CD4-positive, alpha-beta T cell treated with Interleukin-10 for 1 hour (primary cell): ENCODE measurements at regions not wholly inside any gene's neighbourhood (a gene's known extent, or its start where the extent isn't known, plus 50 kb on each side); places are given as distances from the start of the nearest gene placed in this dataset.

Source experiments
- DNase-seq: peaks from one replicate; pipeline ENCODE4 v3.0.0-alpha.2; 2020

GRCh38 chr9:91102269-91102668 lies 259.4 kb downstream of the AUH start:
- DNase-seq, result no peak

DNA sequence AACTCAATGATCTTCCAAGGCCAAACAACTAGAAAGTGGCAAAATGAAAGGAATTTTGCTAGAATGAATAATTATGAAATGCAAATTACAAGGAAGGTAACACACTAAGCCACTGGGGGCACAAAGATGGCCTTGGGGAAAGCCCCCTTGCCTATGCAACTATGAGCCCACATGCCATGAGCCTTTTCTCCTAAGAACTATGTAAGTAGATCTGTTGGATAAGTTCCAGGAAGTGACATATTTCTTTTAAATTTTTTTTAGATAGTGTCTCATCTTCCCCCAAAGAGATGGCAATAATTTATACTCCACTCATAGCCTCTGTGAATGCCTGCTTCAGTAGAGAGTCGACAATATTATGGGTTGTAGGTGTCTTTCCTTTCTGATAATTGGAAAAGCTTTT lies 257.8 kb downstream of the AUH start:
- no peak for DNase-seq

DNA sequence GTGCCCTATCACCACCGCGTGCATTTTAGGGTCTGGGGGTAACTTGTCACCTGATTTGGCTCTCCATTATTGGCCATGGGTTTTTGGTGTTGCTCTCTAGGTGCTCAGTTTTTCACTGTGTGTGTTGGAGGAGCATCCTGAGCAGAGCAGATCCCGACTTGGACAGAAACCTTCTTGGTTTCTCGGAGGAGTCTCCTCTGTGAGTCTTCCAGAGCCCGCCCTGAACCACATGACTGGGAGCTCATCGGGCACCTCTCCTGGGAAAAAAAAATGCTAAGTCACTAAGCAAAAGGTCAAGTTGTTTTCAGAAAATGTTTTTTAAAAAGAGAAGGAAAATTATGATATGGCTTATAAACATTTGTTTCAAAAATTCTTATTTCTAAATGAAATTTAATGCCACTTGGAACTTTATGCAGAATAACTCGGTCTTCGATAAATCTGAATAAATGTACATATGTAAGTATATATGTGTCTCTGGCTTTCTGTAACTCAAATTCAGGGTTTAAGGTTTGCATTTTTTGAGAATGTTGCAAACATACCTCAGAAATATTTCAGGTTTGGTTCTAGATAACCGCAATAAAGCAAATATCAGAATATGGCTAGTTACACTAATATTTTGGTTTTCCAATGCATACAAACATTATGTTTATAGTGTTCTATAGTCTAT lies 255.2 kb downstream of the AUH start:
- no peak for DNase-seq

GRCh38 chr9:91111226-91111625 lies 250.5 kb downstream of the AUH start:
- no peak for DNase-seq

DNA sequence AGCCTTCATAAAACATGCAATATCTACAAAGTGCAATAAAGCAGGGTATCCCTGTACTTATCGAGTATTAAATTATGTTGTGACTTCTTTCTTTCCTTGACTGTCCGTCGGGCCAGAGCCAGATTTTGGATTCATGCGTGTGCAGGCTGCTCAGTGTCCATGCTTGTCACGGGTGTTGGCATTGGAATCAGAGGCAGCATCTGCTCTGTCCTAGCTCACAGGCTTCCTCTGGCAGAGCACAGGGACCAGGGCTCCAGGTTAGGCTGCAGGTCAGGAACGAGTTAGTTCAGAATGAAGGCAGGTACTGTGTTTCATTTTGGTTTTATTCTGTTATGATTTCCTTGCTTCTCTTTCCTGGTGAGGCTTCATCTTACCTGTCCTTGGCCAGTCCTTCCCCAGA lies 249.8 kb downstream of the AUH start:
- no peak for DNase-seq

DNA sequence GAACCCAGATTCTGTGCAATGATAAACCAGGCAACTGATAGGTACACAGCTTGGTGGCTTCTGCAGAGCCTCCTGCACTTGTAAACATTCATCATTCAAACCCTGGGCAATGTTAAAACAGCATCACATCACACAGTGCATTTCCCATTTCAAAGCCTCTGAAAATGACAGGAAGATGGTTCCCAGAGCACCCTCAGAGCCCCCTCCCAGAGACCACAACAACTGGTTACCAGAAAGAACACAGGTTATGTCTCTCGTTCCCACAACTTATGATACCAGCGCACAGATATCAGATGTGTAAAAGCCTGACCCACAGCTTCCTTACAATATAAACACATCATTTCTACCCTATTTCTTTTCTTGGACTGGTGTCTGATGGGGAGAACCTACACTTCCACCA lies 248.7 kb downstream of the AUH start:
- no peak for DNase-seq

DNA sequence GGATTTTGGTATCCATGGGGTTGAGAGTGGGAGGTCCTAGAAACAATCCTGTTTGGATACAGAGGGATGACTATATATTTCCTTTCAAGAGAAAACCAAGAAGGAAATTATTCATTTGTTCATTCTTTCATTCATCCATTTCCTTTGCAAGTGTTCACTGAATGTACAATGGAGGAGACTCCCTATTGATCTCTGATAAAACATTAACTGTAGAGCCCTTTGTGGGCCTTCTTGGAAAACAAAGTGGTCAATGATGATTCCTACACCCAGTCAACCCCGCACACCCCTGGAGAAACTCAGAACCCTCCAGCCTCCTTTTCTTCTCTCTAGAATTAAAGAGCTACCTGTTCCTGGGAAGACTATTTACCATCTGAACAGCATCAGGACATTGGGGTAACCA lies 247.3 kb downstream of the AUH start:
- no peak for DNase-seq

- no peak for DNase-seq
Measured at GRCh38 chr9:91116211-91116610, 245.5 kb downstream of the AUH start.

DNA sequence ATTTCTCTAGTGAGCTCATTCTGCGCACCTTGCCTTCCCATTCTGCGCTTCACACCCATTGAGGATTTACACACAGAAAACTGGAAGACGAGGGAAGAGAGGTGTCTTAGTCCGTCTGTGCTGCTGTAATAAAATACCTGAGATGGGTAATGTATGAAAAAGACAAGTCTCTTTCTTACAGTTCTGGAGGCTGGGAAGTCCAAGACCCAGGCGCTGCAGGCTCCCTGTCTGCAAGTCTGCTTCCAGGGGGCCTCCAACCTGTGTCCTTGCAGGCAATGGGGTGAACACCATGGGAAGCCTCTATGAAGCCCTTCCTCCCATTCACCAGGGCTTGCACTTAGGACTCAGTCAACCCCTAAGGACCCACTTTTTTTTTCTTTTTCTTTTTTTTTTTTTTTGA lies 245.0 kb downstream of the AUH start:
- no peak for DNase-seq

GRCh38 chr9:91117474-91117891 lies 244.2 kb downstream of the AUH start:
- DNase-seq, result no peak

DNA sequence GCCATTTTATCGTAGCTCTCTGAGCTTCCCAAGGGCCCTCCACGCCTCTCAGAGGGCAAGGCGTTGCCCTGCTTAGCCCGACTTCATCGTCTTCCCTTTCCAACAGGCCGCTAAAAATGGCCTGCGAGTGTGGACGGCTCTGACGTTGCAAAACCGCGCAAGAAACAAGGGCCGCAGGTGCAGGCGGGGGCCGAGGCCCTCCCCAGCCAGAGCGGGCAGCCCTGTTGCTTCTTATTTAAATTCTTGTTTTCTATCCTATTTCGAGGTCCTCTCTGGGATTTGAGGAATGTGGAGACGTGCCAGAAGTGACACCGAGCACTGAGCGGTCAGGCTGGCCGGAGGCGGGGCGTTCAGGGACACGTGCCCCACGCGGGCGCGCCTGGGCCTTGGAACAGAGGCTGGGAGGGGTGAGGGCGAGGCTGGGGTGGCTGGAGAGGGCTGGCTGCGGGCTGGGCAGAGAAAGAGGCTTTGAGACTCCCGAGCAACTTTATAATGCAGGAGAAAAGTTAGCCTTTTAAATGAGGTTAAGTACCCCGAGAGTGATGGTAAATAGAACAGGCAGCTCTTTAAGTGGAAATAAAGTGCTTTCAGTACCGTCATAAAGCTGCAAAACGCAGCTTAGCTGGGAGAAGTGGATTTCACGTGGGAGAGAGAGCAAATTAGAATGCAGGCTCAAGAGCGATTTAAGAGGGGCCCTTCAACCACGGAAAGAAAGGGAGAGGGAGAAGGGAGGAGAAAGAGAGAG lies 243.6 kb downstream of the AUH start:
- DNase-seq, result no peak

- no peak for DNase-seq
Measured at GRCh38 chr9:91118704-91119025, 243.1 kb downstream of the AUH start.

DNA sequence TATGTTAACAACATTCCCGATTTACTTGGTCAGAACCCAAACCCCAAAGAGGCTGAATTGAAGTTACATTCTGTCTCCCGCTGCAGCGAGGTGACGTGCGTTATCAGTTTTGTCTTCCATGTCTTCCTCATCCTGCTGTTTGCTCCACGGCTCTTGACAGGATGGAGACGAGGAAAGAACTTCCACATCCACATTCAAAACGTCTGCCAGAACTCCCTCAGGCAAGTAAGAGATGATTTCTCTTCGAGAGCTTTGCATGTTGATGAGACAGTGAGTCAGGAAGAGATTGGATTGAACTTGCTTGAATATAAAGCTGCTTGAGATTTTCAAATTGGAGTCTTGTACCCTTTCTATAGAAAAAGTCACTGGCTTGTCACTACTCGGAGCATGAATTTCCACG lies 242.6 kb downstream of the AUH start:
- DNase-seq, result no peak

DNA sequence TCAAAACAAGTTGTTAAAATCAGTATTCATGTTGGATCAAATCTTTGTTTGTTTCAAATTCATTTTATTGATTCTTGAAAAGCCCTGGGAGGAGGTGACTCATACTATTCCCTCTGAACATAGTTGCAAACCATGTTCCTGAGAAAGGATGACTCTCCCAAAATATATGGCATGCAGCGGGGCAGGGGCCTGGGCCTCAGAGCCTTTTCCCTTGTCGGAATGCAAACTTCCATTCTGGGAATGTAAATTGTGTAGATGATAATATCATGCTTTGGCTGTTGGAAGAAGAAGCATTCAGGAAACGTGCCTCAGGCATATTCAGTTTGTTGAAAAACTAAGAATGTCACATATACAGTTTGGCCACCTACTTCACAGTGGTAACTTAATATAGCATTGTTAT lies 242.0 kb downstream of the AUH start:
- DNase-seq, result no peak

GRCh38 chr9:91120200-91120599 lies 241.5 kb downstream of the AUH start:
- no peak for DNase-seq

- no peak for DNase-seq
Measured at GRCh38 chr9:91122755-91123154, 239.0 kb downstream of the AUH start.

- DNase-seq, result no peak
Measured at GRCh38 chr9:91126761-91127445, 234.8 kb downstream of the AUH start.

DNA sequence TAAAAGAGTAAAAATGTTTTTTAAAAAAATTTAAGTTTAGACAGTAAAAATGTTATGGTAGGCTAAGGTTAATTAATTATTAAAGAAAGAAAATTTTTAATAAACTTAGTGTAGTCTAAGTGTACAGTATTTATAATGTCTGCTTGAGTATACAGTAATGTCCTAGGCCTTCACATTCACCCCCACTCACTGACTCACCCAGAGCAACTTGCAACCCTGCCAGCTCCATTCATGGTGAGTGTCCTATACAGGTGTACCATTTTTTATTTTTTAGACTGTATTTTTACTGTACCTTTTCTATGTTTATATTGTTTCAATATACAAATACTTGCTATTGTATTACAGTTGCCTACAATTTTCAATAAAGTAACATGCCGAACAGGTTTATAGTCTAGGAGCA lies 234.1 kb downstream of the AUH start:
- no peak for DNase-seq

- no peak for DNase-seq
Measured at GRCh38 chr9:91130796-91131318, 230.9 kb downstream of the AUH start.

DNA sequence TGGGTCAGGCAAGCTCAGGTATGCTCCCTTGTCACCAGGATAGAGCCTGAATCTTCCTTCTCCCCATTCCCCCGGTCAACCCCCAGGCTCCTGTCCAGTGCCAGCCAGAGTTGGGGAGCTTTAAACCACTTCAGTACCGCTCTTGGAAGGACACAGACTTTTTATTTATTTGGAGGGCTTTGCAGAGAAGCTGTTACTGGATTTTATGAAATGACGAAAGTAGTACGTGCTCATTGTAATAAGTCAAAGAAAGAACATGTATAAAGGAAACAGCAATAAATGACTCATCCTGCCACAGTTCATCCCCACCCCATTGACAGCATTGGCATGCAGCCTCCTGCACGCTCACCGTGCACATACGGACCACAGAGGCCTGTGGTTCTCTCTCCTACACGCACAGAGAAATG lies 230.3 kb downstream of the AUH start:
- DNase-seq, result peak; percentile 44

- no peak for DNase-seq
Measured at GRCh38 chr9:91132576-91133073, 229.1 kb downstream of the AUH start.

- DNase-seq, result no peak
Measured at GRCh38 chr9:91134608-91135007, 227.1 kb downstream of the AUH start.

GRCh38 chr9:91137391-91137790 lies 224.3 kb downstream of the AUH start:
- no peak for DNase-seq

DNA sequence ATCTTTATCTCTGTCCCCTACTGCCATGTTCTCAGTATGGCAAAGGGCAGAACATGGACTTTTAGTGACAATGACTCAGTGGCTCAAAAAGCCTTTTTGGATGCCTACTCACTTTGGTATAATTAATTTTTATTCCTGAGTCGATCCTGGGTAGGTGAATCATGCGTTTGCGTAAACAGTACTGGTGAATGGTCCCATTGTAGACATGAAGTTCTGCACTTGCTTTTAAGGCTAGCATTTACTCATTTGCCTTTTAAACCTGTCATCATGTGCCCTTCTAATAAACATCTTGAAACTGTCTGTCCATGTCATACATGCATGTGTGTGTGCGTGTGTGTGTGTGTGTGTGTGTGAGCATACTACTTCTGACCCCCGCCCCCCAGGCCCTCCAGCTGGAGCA lies 223.0 kb downstream of the AUH start:
- no peak for DNase-seq
